Occipital lobe (tissue), 1 donor: ENCODE measurements at regions not wholly inside any gene's neighbourhood (a gene's known extent, or its start where the extent isn't known, plus 50 kb on each side); places are given as distances from the start of the nearest gene placed in this dataset.

Experiments
- DNase-seq: peaks from one replicate; lab custom pipeline; 2025; lab: John Stamatoyannopoulos, UW

- DNase-seq, result no peak
These were observed 50.2 kb upstream of the AKR1E2 start for GRCh38 chr10:4775808-4776207.

DNA sequence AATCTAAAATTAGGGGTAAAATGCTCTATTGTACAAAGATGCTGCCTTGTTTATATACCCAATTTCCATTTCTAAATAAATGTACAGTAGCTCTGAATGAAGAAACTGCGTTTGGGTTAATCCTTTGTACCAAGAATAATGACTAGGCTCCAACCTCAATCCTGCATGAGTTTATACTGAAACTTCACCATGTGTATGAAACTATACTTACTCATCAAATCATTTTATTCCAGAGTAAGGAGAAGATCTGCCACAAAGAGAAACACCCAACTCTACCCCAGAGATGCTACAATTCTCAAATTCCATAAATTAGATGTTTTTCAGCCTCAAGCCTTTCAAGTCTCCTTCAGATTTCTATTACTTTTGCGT lies 53.8 kb upstream of the AKR1E2 start:
- DNase-seq, result no peak

- DNase-seq, result no peak
These were observed 54.3 kb upstream of the AKR1E2 start for GRCh38 chr10:4771554-4772201.

DNA sequence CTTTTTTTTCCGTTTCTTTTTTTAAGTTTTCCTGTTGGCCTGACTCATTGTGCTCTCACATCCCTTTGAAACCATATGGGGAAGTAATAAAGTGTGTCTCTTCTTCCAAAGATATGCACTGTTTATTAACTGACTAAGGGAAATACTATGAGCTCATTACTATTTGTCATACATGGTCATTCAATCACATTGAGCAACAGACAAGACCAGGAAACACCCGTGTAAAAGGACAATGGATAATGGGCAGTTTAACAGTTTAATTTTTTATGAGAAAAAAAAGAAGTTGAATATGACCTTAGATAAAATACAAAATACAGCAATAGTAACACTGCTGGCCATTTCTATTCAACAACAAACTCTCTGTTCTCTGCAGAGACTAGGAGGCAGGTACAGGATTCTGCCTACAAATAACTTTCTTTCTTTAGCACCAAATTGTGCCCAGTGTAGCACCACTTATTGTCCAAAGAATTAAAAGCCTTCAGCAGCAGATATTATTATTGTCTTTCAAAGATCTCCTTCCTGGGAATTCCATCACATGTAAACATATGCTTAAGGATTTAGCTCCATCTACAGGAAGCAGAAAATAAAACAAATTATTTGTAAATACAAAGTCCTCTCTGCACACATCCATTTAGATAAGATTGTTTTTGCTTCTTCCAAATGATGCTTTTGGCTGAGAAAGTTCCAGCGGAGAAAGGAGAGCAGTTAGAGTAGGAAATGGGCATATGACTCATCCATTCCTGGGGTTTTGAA lies 55.0 kb upstream of the AKR1E2 start:
- no peak for DNase-seq

GRCh38 chr10:4768416-4768815 lies 57.6 kb upstream of the AKR1E2 start:
- no peak for DNase-seq

GRCh38 chr10:4767033-4767814 lies 58.8 kb upstream of the AKR1E2 start:
- DNase-seq, result no peak

DNA sequence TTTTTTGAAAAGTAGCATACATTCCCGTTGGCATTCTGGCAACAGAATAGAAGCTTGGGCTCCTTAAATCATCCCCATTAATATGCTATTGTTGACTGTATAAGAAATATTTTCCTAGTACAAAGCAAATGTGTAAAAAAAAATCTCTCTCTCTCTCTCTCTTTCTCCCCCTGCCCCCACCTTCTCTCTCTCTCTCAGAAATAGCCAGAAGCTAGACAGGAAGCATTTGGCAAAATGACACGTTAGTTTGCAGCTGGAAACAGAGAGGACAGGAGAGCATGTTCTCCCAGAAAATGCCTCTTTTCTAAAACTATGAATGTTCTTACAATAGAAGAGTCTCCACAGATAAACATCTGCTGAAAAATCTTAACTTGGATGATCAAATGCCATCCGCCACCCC lies 59.6 kb upstream of the AKR1E2 start:
- no peak for DNase-seq

DNA sequence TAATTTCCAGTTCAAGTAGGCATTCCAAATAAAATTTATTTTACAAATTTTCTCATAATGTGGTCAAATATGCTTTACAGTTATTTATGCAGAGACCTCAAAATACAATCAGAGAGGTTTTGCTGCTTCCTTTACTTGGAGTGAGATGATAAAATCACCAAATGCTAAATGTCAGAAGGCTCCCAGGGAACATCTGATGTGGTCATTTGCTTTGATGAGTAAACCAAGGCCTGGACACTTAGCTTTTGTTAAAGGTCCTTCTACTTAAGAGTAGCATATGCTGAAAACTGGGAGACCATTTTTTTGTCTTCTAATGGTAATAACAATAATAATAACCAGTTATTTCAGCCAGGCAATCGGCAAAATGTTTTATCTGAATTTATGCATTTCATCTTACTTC lies 60.6 kb upstream of the AKR1E2 start:
- no peak for DNase-seq

DNA sequence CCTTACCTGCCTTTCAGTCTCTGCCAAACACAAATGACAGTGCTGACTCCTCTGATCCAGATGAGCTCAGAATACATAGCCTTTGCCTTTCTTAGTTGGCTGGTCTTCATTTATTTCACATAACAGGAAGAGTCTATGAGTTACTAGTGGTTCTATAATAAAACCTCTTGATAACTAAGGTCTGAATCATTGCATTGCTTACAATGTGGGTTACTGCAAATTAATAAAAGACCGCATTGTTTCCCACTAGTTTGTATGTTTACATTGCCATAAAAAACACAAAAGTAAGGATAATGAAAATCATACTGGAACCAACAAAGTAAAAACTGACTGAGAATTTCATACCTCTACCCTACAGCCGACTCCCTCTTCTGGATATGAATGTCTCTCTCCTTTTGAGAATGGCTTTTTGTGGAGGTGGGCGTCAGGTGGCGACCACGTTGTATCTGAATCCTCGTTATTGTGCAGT lies 62.0 kb upstream of the AKR1E2 start:
- DNase-seq, result no peak

DNA sequence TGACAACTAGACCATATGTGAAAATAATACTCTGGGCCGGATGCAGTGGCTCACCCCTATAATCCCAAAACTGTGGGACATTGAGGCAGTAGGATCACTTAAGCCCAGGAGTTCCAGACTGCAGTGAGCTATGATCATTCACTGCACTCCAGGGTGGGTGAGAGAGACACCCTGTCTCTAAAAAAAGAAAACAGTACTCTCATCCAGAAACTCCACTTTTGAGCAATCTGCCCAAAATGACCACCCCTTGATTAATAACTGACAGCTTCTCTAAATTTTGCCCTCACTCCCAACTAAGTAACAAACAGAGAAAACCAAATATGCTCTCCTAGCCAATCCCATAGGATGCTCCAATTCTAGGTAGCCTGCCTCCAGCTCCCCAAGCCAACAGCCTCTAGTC lies 62.5 kb upstream of the AKR1E2 start:
- no peak for DNase-seq

GRCh38 chr10:4758256-4758655 lies 67.8 kb upstream of the AKR1E2 start:
- no peak for DNase-seq

DNA sequence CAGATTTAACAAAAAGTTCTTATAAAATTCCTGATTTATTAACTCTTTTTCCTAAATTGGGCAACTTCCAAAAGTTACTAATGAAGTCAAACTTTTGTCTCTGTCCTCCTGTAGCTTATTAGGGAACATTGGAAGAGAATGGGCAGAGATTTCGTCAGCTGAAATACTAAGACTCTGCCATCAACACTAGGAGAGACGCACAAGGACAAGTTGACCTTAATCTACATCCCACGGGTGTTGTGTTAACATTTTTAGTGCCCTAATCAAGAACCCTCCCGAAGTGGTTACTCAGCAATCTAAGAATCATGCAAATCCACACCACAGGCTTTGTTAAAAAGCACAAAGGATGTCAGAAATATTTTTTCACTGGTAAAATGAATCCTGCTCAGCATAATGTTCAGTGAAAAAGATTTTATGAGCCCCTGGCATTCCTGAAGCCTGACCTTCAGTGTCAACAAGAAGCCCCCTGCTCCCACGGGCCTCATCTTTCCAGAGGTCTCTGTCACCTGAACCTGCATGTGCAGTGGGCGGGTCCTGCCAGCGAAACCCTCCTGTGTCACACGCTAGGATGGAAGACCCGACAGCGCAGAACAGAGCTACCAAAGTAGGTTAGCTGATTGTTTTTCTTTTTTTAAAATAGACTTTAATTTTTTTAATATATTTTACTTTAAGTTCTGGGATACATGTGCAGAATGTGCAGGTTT lies 70.6 kb upstream of the AKR1E2 start:
- no peak for DNase-seq

- no peak for DNase-seq
These were observed 71.9 kb upstream of the AKR1E2 start for GRCh38 chr10:4754143-4754542.

- DNase-seq, result no peak
These were observed 74.8 kb upstream of the AKR1E2 start for GRCh38 chr10:4751211-4751610.

- DNase-seq, result no peak
These were observed 76.8 kb upstream of the AKR1E2 start for GRCh38 chr10:4749271-4749574.

GRCh38 chr10:4748491-4749270 lies 77.3 kb upstream of the AKR1E2 start:
- no peak for DNase-seq

DNA sequence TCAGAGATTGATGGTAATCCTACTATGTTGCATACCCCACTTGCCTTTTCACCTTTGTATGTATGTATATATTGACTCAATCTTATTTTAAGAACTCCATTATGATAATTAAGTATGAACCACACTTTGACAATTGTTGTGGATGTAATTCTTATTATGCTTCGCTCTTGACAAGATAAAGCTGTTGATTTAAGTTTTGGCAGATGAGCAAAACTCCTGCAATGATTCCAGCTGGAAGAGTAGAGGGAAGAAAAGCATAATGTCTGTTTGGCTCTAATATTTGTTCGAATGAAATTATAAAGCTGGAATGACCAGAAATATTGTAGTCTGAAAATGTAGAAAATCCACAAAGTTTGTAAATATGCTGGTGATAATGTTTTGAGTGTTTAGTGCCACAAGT lies 83.8 kb upstream of the AKR1E2 start:
- no peak for DNase-seq

GRCh38 chr10:4740471-4740870 lies 85.5 kb upstream of the AKR1E2 start:
- DNase-seq, result no peak

DNA sequence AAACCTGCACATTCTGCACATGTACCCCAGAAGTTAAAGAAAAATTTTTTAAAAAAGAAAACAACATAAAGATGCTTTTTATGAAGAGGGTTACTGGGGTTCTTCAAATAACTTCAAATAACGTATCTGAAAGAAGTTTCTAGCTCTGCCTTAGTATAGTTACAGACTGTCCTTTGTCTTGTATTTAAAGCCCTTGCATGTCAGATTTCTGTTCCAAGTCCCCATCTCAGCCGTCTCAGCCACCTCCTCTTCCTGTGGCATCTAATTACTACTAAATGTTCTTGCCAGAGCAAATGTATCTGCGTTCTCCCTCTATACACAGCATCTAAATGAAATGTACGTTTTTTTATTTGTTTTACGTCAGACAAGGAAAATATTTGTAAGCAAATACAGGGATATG lies 89.4 kb upstream of the AKR1E2 start:
- no peak for DNase-seq

DNA sequence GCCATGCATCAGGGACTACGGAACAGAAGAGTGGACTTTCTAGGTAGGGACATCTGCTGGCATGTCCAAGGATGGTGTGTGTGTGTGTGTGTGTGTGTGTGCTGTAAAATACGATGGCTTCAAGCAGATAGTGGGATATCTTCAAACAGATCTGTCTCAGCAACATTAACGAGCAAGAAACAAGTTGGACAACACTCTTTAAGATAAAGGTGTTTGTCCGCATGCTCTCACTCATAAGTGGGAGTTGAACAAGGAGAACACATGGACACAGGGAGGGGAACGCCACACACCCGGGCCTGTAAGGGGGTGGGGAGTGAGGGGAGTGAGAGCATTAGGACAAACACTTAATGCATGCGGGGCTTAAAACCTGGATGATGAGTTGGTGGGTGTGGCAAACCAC lies 89.8 kb upstream of the AKR1E2 start:
- DNase-seq, result no peak

GRCh38 chr10:4733843-4734224 lies 92.2 kb upstream of the AKR1E2 start:
- no peak for DNase-seq
